ENCODE measurements at regions not wholly inside any gene's neighbourhood (a gene's known extent, or its start where the extent isn't known, plus 50 kb on each side); places are given as distances from the start of the nearest gene placed in this dataset.

DNA sequence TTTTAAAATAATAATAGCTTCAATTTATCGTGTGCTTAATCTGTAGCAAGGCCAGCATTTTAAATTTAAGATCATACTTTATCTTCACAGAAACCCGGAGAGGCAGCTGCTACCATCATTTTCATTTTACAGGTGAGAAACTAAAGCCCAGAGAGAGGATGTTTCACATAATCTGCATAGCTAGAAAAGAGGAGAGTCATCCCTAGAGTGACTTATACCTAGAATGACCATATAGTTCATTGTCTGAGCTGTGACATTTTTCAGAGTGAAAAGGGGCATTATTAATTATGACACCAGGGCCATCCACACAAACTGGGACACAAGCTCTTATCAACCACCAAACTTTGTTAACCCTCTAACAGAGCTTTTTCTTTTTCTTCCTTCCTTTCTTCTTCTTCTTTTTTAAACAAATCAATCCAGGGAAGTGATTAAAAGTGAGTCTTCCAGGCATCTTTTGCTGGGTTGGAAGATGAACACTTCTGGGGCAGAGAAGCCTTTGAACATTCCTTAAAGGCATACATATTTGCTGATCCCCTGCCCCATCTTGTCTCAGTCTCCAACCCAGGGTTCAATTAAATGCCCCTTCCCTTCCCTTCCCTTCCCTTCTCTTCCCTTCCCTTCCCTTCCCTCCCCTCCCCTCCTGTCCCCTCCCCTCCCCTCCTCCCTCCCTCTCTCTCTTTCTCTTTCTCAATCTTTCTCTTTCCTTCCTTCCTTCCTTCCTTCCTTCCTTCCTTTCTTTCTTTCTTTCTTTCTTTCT lies 272.5 kb upstream of the JAG1 start:
- TF ChIP-seq, protein P1, sequence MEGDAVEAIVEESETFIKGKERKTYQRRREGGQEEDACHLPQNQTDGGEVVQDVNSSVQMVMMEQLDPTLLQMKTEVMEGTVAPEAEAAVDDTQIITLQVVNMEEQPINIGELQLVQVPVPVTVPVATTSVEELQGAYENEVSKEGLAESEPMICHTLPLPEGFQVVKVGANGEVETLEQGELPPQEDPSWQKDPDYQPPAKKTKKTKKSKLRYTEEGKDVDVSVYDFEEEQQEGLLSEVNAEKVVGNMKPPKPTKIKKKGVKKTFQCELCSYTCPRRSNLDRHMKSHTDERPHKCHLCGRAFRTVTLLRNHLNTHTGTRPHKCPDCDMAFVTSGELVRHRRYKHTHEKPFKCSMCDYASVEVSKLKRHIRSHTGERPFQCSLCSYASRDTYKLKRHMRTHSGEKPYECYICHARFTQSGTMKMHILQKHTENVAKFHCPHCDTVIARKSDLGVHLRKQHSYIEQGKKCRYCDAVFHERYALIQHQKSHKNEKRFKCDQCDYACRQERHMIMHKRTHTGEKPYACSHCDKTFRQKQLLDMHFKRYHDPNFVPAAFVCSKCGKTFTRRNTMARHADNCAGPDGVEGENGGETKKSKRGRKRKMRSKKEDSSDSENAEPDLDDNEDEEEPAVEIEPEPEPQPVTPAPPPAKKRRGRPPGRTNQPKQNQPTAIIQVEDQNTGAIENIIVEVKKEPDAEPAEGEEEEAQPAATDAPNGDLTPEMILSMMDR (IDR thresholded peaks at IDR 0.05; ENCODE audit: low read depth, low read length): no peak
- TF ChIP-seq EZH2phosphoT487 (IDR thresholded peaks at IDR 0.05; ENCODE audit: low read depth): no peak

Data from OCI-LY3 (cell line).